DND-41 (cell line): ENCODE measurements at regions not wholly inside any gene's neighbourhood (a gene's known extent, or its start where the extent isn't known, plus 50 kb on each side); places are given as distances from the start of the nearest gene placed in this dataset.

Source experiments
- ATAC-seq: fragments of 200-7000 bp; cut with Tn5 transposase; 3 replicates; pipeline ENCODE4 v1.9.1; 2021; ENCODE audit warnings: low read depth; ENCODE audit not compliant: insufficient read depth
- DNase-seq: peaks from one replicate; pipeline ENCODE4 v3.0.0-alpha.2; 2020
- H2AFZ ChIP-seq: 2 replicates; pipeline ENCODE4 v1.6.0; 2012; ENCODE audit warnings: low read depth, low read length
- H3K27ac ChIP-seq: 2 replicates; pipeline ENCODE4 v1.5.1; 2012; ENCODE audit warnings: low read length, inconsistent platforms
- H3K27me3 ChIP-seq: fragments of 200-600 bp; sonication (generic); 2 replicates; pipeline ENCODE4 v1.6.0; 2012; ENCODE audit warnings: low read length, mild to moderate bottlenecking, inconsistent platforms; ENCODE audit not compliant: insufficient read depth, poor library complexity
- H3K36me3 ChIP-seq: 2 replicates; pipeline ENCODE4 v1.5.1; 2012; ENCODE audit warnings: low read length, inconsistent platforms; ENCODE audit not compliant: insufficient read depth
- H3K4me1 ChIP-seq: 2 replicates; pipeline ENCODE4 v1.5.1; 2012; ENCODE audit warnings: mild to moderate bottlenecking, low read length; ENCODE audit not compliant: insufficient read depth
- H3K4me2 ChIP-seq: 2 replicates; pipeline ENCODE4 v1.6.0; 2012; ENCODE audit warnings: mild to moderate bottlenecking, moderate library complexity, low read length, inconsistent platforms; ENCODE audit not compliant: insufficient read depth
- H3K4me3 ChIP-seq, 2 experiments: fragments of 200-600 bp in 1 of 2; shearing (Covaris generic) in 1 of 2; 2 replicates each; pipeline ENCODE4 v1.5.1; 2012 to 2016; ENCODE audit warnings: inconsistent platforms in 2 of 2, low read length in 2 of 2, mild to moderate bottlenecking in 2 of 2, low read depth in 1 of 2, moderate library complexity in 1 of 2
- H3K79me2 ChIP-seq: 2 replicates; pipeline ENCODE4 v1.6.0; 2012; ENCODE audit warnings: low read length, inconsistent platforms; ENCODE audit not compliant: insufficient read depth
- H3K9ac ChIP-seq: 2 replicates; pipeline ENCODE4 v1.6.0; 2012; ENCODE audit warnings: low read depth, mild to moderate bottlenecking, inconsistent platforms, low read length, moderate library complexity
- H3K9me3 ChIP-seq: 2 replicates; pipeline ENCODE4 v1.5.1; 2012; ENCODE audit warnings: low read length, moderate library complexity, mild to moderate bottlenecking, inconsistent platforms; ENCODE audit not compliant: insufficient read depth, severe bottlenecking
- H4K20me1 ChIP-seq: 2 replicates; pipeline ENCODE4 v1.6.0; 2012; ENCODE audit warnings: low read length; ENCODE audit not compliant: insufficient read depth
- CTCF ChIP-seq: IDR thresholded peaks from 2 replicates; pipeline ENCODE4 v1.5.1; 2012; ENCODE audit warnings: borderline replicate concordance, low read length, moderate library complexity, mild to moderate bottlenecking; ENCODE audit not compliant: poor library complexity, severe bottlenecking; ENCODE audit errors: extremely low read depth
- EZH2 ChIP-seq: IDR thresholded peaks from 3 replicates; pipeline ENCODE4 v1.6.1; 2012; ENCODE audit warnings: borderline replicate concordance, low read depth, mild to moderate bottlenecking, moderate library complexity, low read length, inconsistent platforms; ENCODE audit not compliant: severe bottlenecking

GRCh38 chr2:236718207-236718992 lies 148.8 kb downstream of the ACKR3 start:
- Histone ChIP-seq H3K79me2 (no peaks in the 10 kb centered on the region), H3K36me3 (no peaks in the 10 kb centered on the region), H3K9me3 (no peaks in the 10 kb centered on the region), H3K4me2 (no peak overlapping the region), H3K4me3 (no peak overlapping the region), H2AFZ (no peak overlapping the region), H3K4me1 (no peaks in the 10 kb centered on the region), H3K9ac (no peak overlapping the region), H3K27ac (no peak overlapping the region), H3K27me3 (peaks cover 7% of the 10 kb centered on the region), H4K20me1 (no peaks in the 10 kb centered on the region; the same call in 1 of the 2 replicates)
- no peak for DNase-seq
- ATAC-seq = no peak
- no peak for TF ChIP-seq CTCF
- TF ChIP-seq EZH2 = no peak

- H4K20me1 ChIP-seq = no peaks in the 10 kb centered on the region
- H3K36me3 ChIP-seq = no peaks in the 10 kb centered on the region
- no peak overlapping the region for H2AFZ ChIP-seq
- no peaks in the 10 kb centered on the region for H3K4me1 ChIP-seq
- no peaks in the 10 kb centered on the region for H3K79me2 ChIP-seq
- no peak overlapping the region for H3K27ac ChIP-seq
- DNase-seq (no peak), ATAC-seq (no peak)
- no peak overlapping the region for H3K9ac ChIP-seq
- peaks cover 7% of the 10 kb centered on the region for H3K27me3 ChIP-seq
- H3K9me3 ChIP-seq = no peaks in the 10 kb centered on the region
- H3K4me2 ChIP-seq = no peak overlapping the region
- TF ChIP-seq EZH2 = no peak
- TF ChIP-seq CTCF = no peak
- no peak overlapping the region for H3K4me3 ChIP-seq
Measured at GRCh38 chr2:236719192-236719635, 149.6 kb downstream of the ACKR3 start.

- DNase-seq (no peak), ATAC-seq (no peak)
- H3K36me3 ChIP-seq = no peaks in the 10 kb centered on the region
- no peaks in the 10 kb centered on the region for H3K4me1 ChIP-seq
- no peaks in the 10 kb centered on the region for H3K79me2 ChIP-seq
- no peak overlapping the region for H3K9ac ChIP-seq
- H3K27me3 ChIP-seq = peaks cover 7% of the 10 kb centered on the region
- H3K27ac ChIP-seq = no peak overlapping the region
- H3K9me3 ChIP-seq = no peaks in the 10 kb centered on the region
- H3K4me3 ChIP-seq = no peak overlapping the region
- H4K20me1 ChIP-seq = no peaks in the 10 kb centered on the region
- TF ChIP-seq EZH2 (no peak), CTCF (no peak)
- no peak overlapping the region for H2AFZ ChIP-seq
- no peak overlapping the region for H3K4me2 ChIP-seq
Measured at GRCh38 chr2:236720974-236721540, 151.4 kb downstream of the ACKR3 start.
